GM12892 (cell line): ENCODE measurements at regions not wholly inside any gene's neighbourhood (a gene's known extent, or its start where the extent isn't known, plus 50 kb on each side); places are given as distances from the start of the nearest gene placed in this dataset.

ENCODE experiments used
- DNase-seq: peaks from one replicate; pipeline ENCODE4 v3.0.0; 2011; ENCODE audit not compliant: insufficient read length
- FAIRE-seq: peaks from 2 replicates; lab custom pipeline; 2011; peaks lifted over from hg19 to GRCh38; lab: Jason Lieb, UNC
- POLR2A ChIP-seq: IDR thresholded peaks from 2 replicates; pipeline ENCODE4 v1.6.1; 2011; ENCODE audit warnings: low read depth, low read length, control low read depth
- POLR2AphosphoS5 ChIP-seq: IDR thresholded peaks from 2 replicates; pipeline ENCODE4 v1.6.1; 2011; ENCODE audit warnings: low read depth, low read length, control low read depth
- TAF1 ChIP-seq: IDR thresholded peaks from 2 replicates; pipeline ENCODE4 v1.6.1; 2011; ENCODE audit warnings: low read depth, mild to moderate bottlenecking, control low read depth, low read length, borderline replicate concordance

DNA sequence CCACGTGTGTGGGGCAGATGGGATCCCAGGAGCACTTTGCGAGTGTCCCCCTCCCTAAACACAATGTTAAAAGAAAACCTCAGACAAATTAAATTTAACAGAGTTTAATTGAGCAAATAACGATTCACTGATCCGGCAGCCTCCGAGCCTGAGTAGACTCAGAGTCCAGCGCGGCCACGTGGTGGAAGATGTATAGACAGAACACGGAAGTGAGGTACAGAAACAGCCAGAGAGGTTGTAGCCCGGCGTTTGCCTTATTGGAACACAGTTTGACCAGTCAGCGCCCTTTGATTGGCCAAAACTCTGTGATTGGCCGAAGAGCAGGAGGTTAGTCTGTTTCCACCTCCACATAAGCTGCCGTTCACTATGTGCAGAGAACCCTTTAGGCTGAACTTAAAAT is 363.0 kb upstream of the IRX2 start:
- TF ChIP-seq TAF1, result no peak
- FAIRE-seq (no peak), DNase-seq (no peak)

DNA sequence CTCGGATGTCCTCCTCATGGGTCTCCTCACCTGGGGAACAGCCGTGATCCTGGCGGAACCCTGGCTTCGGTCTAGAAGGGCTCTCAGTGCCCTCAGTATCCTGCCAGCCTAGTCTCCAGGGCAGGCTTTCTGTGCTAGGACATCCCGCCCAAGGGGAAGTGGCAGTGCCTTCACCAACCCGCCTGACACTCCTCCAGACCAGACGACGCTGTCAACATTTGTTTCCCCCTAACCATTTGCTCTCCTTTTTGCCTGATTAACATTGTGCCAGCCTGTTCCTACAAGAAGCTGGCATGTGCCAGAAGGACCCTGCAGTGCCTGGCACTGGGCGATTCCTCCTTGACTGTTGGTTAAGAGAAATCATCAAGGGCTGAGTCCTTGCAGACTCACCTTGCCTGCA is 358.9 kb upstream of the IRX2 start:
- DNase-seq, result no peak
- FAIRE-seq, result no peak
- no peak for TF ChIP-seq POLR2A
- no peak for TF ChIP-seq TAF1
- TF ChIP-seq POLR2AphosphoS5, result no peak

DNA sequence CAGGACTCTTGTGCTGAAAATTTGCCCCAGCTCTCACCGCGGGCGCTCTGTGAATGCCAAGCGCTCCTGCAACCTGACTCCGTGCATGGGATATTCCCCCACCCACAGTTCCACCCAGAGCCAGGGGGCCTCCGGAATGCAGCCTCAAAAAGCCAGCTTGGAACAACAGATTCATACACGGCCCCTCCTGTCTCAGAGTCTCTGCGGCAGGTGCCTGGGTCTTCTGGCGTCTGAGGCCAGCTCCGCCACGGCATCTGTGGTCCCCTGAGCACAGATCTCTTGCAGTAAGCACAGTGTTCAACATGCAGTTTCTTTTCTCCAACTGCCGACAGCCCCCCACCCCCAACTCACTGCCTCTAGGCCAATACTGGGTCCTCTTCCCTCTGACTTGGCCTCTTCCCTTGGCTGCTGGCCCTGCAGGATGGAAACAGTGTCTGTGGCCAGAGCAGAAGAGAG is 355.7 kb upstream of the IRX2 start:
- DNase-seq (no peak), FAIRE-seq (no peak)
- TF ChIP-seq POLR2A, result no peak
- no peak for TF ChIP-seq TAF1
- TF ChIP-seq POLR2AphosphoS5, result no peak

DNA sequence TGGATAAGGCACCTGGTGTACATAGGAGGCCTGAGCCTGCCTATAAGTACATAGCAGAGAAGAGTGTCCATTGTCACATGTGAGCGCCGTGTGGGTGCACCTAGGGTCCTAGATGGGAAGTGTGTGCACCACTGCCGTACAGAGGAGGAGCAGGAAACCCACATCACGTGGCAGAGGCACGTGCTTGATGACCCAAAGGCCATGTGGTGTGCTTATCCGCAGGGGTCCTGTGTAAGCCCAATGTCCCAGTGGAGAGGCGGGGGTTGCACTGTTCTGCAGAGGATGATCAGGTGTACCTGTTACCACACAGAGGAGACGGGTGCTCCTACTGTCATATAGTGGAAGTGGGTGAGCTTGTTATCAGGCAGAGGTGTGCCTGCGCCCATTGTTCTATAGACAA is 354.1 kb upstream of the IRX2 start:
- TF ChIP-seq TAF1 (no peak), POLR2AphosphoS5 (no peak), POLR2A (no peak)
- DNase-seq, result no peak
- no peak for FAIRE-seq

DNA sequence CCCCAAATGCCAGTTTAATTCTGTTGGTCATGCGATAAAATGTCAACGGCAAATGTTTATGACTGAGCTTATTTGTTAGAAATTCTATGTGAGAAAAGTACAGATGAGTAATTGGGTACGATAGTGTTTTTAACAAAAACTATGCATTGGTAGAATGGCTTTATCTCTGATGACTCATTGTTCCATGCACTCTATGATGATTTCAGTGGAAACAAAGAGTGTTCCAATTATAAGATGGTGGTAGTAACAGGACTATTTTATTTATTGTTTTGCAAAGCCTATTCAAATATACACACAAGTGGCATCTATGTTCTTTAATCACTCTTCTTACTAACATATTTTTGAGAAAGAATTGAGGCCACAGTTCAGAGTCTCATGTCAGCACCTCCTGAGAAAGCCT is 353.7 kb upstream of the IRX2 start:
- no peak for TF ChIP-seq TAF1
- no peak for TF ChIP-seq POLR2AphosphoS5
- TF ChIP-seq POLR2A, result no peak
- DNase-seq, result no peak
- no peak for FAIRE-seq

DNA sequence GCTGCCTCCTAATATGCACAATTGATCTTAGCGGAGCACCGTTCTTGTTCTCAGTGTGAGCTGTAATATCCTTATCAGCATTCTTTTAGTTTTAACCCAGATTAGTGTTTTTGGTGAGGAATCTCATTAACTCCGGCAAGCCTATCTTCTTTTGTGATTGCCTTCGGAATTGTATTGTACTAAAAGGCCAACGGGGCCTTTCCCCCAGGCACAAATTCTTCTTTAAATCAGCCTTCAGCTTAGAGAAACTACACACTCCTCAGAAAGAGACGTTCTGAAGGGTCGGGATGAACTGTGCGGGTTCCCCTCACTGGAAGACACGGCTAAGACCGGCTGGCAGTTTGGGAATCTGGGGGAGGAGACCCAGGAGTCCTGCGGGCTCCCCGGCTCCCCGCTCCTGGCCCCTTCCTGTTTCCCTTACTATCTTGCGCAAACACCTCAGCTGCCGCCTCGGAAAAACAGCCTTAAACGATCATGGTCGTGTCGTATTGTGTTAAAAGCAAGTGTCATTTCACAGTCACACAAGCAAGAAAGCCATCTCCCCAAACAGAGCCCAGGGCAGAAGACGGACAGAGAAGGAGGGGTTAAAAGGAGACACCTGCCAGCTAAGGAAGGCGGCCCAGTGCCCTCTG is 353.1 kb upstream of the IRX2 start:
- no peak for TF ChIP-seq TAF1
- TF ChIP-seq POLR2AphosphoS5, result no peak
- no peak for TF ChIP-seq POLR2A
- FAIRE-seq, result no peak
- no peak for DNase-seq

DNA sequence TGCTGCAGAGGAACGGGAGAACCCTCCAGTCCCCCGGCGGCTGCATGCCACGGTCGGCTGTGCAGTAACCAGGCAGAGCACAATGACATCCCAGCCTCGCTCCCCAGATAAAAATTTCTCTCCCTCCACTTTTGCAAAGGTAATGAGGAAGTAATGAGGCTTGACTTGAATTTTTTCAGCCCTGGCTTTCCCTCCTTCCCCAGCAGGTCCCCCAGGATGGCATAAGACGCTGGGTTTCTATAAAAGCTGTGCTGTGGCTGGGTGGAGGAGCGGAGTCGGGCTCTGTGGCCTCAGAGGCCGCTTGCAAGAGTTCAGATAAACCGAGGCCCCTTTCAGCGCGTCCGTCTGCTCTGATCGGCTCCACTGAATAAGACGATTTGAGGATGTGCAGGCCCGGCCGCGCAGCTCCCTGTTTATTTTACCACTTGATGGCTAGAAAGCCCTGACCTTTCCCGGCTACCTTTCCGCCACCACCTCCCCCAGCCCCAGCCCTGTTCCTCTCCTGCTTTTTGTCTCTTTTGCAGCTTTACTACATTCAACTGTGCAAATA is 351.9 kb upstream of the IRX2 start:
- TF ChIP-seq TAF1, result no peak
- TF ChIP-seq POLR2AphosphoS5, result no peak
- TF ChIP-seq POLR2A, result no peak
- no peak for DNase-seq
- no peak for FAIRE-seq

DNA sequence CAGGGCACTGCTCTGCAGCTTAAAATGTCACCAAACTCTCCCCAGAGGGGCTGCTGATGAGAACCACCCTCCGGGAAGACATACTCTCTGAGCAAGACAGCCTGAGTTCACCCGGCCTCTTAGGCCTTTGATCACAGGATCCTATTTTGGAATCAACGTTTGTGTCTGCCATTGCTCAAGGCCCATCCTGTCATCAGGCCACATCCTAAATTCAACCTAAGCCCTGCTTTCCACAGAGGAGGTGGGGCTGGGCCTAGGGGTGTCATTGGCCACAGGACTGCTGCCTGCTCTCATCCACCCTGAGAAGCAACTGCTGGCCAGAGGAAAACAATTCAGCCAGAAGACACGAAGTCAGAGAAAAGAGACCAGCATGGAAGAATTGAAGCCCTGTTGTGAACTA is 351.1 kb upstream of the IRX2 start:
- FAIRE-seq (no peak), DNase-seq (no peak)
- TF ChIP-seq TAF1 (no peak), POLR2AphosphoS5 (no peak), POLR2A (no peak)

DNA sequence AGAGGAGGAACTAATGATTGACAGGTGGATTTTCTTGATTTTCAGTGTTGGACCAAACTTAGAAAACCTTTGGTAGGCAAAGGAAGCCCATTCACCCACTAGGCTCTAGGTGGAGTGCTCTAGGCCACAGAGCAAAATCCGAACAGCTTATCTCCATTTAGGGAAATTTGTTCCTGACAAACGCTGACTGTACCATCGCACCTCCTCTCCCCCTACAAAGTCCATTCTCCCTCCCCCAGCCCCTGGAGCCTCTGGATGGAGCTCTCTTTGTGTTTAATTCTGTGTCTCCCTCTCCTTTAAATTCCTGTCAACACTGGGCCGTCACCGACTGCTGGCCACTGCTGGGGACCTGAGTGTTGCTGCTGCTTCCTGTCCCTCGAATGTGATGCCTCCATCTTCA is 350.1 kb upstream of the IRX2 start:
- TF ChIP-seq POLR2A (no peak), POLR2AphosphoS5 (no peak), TAF1 (no peak)
- DNase-seq, result no peak
- no peak for FAIRE-seq

DNA sequence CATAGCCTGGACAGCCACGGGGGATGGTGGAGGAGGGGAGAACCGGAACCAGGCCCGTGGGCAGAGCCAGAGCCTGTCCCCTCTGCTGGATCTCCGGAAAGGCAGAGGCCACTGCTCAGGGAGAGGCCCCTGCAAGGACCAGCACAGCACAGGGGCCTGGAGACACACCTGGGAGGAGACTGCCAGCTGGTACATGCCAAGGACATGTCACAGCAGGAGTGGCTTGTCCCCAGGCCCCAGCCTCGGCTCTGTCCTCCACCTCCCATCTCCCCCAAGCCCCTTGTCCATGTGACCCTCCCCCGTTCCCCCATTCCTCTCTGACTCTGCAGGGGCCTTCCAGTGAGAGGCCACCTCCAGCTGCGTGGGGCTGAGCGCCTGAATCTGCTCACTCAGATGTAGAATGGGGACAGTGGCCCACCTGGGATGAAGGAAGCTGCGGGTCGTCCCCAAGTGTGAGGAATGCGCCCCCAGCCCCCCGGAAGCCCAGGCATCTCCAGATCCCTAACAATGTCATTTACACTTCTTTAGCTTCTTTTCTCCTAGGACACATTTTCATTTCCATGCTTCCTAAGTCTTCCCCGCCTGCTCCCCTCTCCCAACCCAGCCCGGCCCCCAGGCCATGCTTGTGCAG is 349.6 kb upstream of the IRX2 start:
- FAIRE-seq, result no peak
- DNase-seq, result no peak
- TF ChIP-seq POLR2A (no peak), TAF1 (no peak), POLR2AphosphoS5 (no peak)

DNA sequence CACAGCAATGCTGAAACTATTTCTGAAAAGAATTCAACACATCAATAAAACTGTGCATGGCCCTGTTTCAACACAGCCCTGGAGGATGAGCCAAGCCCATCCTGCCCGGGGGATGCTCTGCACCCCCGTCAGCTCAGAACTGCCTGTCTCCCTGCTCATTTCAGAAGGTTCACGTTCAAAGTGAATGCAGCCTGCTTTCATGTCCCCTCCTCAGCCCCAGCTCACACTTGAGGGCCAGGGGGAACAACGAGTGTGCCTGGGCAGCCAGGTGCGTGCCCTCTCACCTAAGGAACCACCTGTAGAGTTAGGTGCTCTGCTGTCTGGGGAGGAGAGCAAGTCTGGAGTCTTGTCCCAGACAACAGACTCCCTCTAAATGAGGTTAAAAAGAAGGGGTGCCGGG is 348.5 kb upstream of the IRX2 start:
- no peak for FAIRE-seq
- TF ChIP-seq TAF1 (no peak), POLR2AphosphoS5 (no peak), POLR2A (no peak)
- no peak for DNase-seq

DNA sequence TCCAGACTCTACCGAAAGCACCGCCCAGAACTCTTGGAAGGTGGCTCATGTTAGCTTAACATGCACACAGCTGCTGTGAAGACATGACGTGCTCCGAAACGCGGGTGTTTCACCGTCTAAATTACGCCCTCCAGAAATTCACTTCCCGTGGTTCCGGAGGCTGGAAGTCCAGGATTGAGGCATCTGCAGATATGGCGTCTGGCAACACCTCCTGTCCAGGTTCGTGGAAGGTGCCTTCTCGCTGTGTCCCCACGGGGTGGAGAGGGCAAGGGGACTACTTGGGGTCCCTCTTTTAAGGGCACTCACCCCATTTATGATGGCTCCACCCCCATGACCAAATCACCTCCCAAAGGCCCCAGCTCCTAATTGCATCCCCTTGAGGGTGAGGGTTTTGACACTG is 348.0 kb upstream of the IRX2 start:
- DNase-seq (no peak), FAIRE-seq (no peak)
- TF ChIP-seq POLR2AphosphoS5, result no peak
- no peak for TF ChIP-seq TAF1
- TF ChIP-seq POLR2A, result no peak
